Esophagus muscularis mucosa (tissue), 4 donors: ENCODE measurements at regions not wholly inside any gene's neighbourhood (a gene's known extent, or its start where the extent isn't known, plus 50 kb on each side); places are given as distances from the start of the nearest gene placed in this dataset.

ENCODE experiments used
- DNase-seq: peaks from one replicate; pipeline ENCODE4 v3.0.0-alpha.2; 2017; ENCODE audit errors: extremely low spot score
- H3K27ac ChIP-seq, 4 donors: fragments of 200-600 bp; sonication (generic); replicated peaks in 1 of 4; 1 replicate in 3 of 4; 2 replicates in 1 of 4; pipeline ENCODE4 v1.5.1; 2016 to 2019; ENCODE audit warnings: mild to moderate bottlenecking in 1 of 4
- H3K27me3 ChIP-seq, 4 donors: fragments of 200-600 bp; sonication (generic); one replicate each; pipeline versions ENCODE4 v1.5.1 to v1.6.0; 2016 to 2019
- H3K36me3 ChIP-seq, 4 donors: fragments of 200-600 bp; sonication (generic); one replicate each; pipeline ENCODE4 v1.5.1; 2016 to 2019
- H3K4me1 ChIP-seq, 4 donors: fragments of 200-600 bp; sonication (generic); one replicate each; pipeline ENCODE4 v1.5.1; 2016 to 2019
- H3K4me3 ChIP-seq, 4 donors: fragments of 200-600 bp; sonication (generic); 1 replicate in 2 of 4; 2 replicates in 2 of 4; pipeline ENCODE4 v1.5.1; 2016 to 2019; ENCODE audit warnings: mild to moderate bottlenecking in 4 of 4, moderate library complexity in 1 of 4
- H3K9me3 ChIP-seq, 4 donors: fragments of 200-600 bp; sonication (generic); 1 replicate in 3 of 4; 2 replicates in 1 of 4; pipeline ENCODE4 v1.5.1; 2016 to 2019
- EP300 ChIP-seq: sonication (generic); formaldehyde crosslinking; IDR thresholded peaks from one replicate; pipeline ENCODE4 v1.6.1; 2017; ENCODE audit warnings: antibody characterized with exemption
- POLR2A ChIP-seq: fragments of 450-650 bp; IDR thresholded peaks from one replicate; pipeline ENCODE4 v1.6.1; 2017; ENCODE audit warnings: antibody characterized with exemption, moderate library complexity, mild to moderate bottlenecking, low read depth
- POLR2AphosphoS5 ChIP-seq, 2 donors: sonication (generic); formaldehyde crosslinking; IDR thresholded peaks; one replicate each; pipeline ENCODE4 v1.6.1; 2017; ENCODE audit warnings: antibody characterized with exemption in 2 of 2
- WGBS: methylation state at CpG from one replicate; pipeline ENCODE4 v1.1.5; 2018; 5-methylcytosine and 5-hydroxymethylcytosine counted together
- intact Hi-C: fragments of 100-400 bp; cut with DNase I; formaldehyde crosslinking; loops from one replicate; pipeline ENCODE4 v1.15.1; 2023
- TF ChIP-seq, protein P1 (sequence below), 3 experiments: fragments of 200-600 bp in 2 of 3; fragments of 450-650 bp in 1 of 3; sonication (generic) in 2 of 3; IDR thresholded peaks; one replicate each; pipeline ENCODE4 v1.5.1; 2017 to 2019; ENCODE audit warnings: antibody characterized with exemption in 3 of 3, mild to moderate bottlenecking in 2 of 3, moderate library complexity in 1 of 3

GRCh38 chr1:195113471-195113870, 1494.8 kb downstream of the KCNT2 start:
- DNase-seq: no peak
- TF ChIP-seq POLR2AphosphoS5 (IDR thresholded peaks at IDR 0.05): no peak
- TF ChIP-seq EP300: no peak
- TF ChIP-seq, protein P1, sequence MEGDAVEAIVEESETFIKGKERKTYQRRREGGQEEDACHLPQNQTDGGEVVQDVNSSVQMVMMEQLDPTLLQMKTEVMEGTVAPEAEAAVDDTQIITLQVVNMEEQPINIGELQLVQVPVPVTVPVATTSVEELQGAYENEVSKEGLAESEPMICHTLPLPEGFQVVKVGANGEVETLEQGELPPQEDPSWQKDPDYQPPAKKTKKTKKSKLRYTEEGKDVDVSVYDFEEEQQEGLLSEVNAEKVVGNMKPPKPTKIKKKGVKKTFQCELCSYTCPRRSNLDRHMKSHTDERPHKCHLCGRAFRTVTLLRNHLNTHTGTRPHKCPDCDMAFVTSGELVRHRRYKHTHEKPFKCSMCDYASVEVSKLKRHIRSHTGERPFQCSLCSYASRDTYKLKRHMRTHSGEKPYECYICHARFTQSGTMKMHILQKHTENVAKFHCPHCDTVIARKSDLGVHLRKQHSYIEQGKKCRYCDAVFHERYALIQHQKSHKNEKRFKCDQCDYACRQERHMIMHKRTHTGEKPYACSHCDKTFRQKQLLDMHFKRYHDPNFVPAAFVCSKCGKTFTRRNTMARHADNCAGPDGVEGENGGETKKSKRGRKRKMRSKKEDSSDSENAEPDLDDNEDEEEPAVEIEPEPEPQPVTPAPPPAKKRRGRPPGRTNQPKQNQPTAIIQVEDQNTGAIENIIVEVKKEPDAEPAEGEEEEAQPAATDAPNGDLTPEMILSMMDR (IDR thresholded peaks at IDR 0.05): no peak
- no peak for TF ChIP-seq POLR2A
- Histone ChIP-seq H3K36me3 (no peaks in the 10 kb centered on the region), H3K27me3 (no peaks in the 10 kb centered on the region), H3K9me3 (no peaks in the 10 kb centered on the region), H3K4me3 (no peak overlapping the region), H3K27ac (no peak overlapping the region), H3K4me1 (no peaks in the 10 kb centered on the region)
- intact Hi-C loops: no loop called here

- H3K27ac ChIP-seq: no peak overlapping the region
- no peaks in the 10 kb centered on the region for H3K27me3 ChIP-seq
- H3K36me3 ChIP-seq: no peaks in the 10 kb centered on the region
- peaks cover 0 to 8% (median 4%) of the 10 kb centered on the region in 4 donors for H3K9me3 ChIP-seq
- no peak for DNase-seq
- WGBS: 58% methylated on average over 2 of the region's 2 CpGs
- intact Hi-C loops: no loop called here
- no peak for TF ChIP-seq EP300
- no peak for TF ChIP-seq POLR2AphosphoS5 (IDR thresholded peaks at IDR 0.05)
- TF ChIP-seq, protein P1 (IDR thresholded peaks at IDR 0.05): no peak
- TF ChIP-seq POLR2A: no peak
- H3K4me3 ChIP-seq: no peak overlapping the region
- no peaks in the 10 kb centered on the region for H3K4me1 ChIP-seq
These were observed 1502.5 kb downstream of the KCNT2 start for GRCh38 chr1:195105773-195106172.

- intact Hi-C loops: no loop called here
- Histone ChIP-seq H3K27me3 (no peaks in the 10 kb centered on the region), H3K9me3 (peaks cover 0 to 8% (median 4%) of the 10 kb centered on the region in 4 donors), H3K36me3 (no peaks in the 10 kb centered on the region), H3K4me1 (no peaks in the 10 kb centered on the region), H3K4me3 (no peak overlapping the region), H3K27ac (no peak overlapping the region)
- no peak for TF ChIP-seq POLR2AphosphoS5 (IDR thresholded peaks at IDR 0.05)
- TF ChIP-seq, protein P1 (IDR thresholded peaks at IDR 0.05): no peak
- TF ChIP-seq EP300: no peak
- TF ChIP-seq POLR2A: no peak
- 51% methylated on average over 2 of the region's 2 CpGs for WGBS
- DNase-seq: no peak
These were observed 1503.0 kb downstream of the KCNT2 start for GRCh38 chr1:195105281-195105680.

DNA sequence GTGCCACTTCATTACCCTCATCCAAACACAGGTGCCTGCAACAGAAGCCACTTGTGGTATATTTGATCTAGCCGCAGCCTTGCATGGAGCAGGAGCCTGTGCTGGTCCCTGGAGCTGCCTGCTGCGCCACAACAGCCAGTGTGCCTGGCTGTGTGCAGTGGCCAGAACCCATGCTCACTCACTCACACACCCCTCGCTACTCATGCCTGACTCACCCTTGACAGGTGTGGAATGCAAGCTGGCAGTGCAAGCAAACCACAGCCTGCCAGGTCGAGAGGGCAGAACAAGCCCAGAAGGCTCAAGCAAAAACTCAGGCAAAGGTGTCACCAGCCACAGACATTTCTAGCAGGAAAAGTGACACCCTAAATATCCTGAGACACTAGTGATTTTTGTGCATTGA, 1510.9 kb downstream of the KCNT2 start:
- WGBS: 77% methylated on average over 3 of the region's 4 CpGs
- Histone ChIP-seq H3K4me1 (no peaks in the 10 kb centered on the region), H3K27me3 (no peaks in the 10 kb centered on the region), H3K36me3 (no peaks in the 10 kb centered on the region), H3K9me3 (no peaks in the 10 kb centered on the region), H3K27ac (no peak overlapping the region), H3K4me3 (no peak overlapping the region)
- intact Hi-C loops: no loop called here
- no peak for DNase-seq
- TF ChIP-seq POLR2A: no peak
- no peak for TF ChIP-seq POLR2AphosphoS5 (IDR thresholded peaks at IDR 0.05)
- TF ChIP-seq EP300: no peak
- TF ChIP-seq, protein P1 (IDR thresholded peaks at IDR 0.05): no peak

GRCh38 chr1:195096051-195096521, 1512.2 kb downstream of the KCNT2 start:
- no peaks in the 10 kb centered on the region for H3K4me1 ChIP-seq
- no peak overlapping the region for H3K27ac ChIP-seq
- H3K27me3 ChIP-seq: no peaks in the 10 kb centered on the region
- DNase-seq: no peak
- WGBS: 86% methylated on average over 1 of the region's 9 CpGs
- TF ChIP-seq POLR2AphosphoS5 (IDR thresholded peaks at IDR 0.05): no peak
- no peak for TF ChIP-seq POLR2A
- TF ChIP-seq, protein P1 (IDR thresholded peaks at IDR 0.05): no peak
- no peak for TF ChIP-seq EP300
- intact Hi-C loops: no loop called here
- no peaks in the 10 kb centered on the region for H3K9me3 ChIP-seq
- H3K36me3 ChIP-seq: no peaks in the 10 kb centered on the region
- H3K4me3 ChIP-seq: no peak overlapping the region
